Left ventricle myocardium inferior (tissue), 1 donor: ENCODE measurements at regions not wholly inside any gene's neighbourhood (a gene's known extent, or its start where the extent isn't known, plus 50 kb on each side); places are given as distances from the start of the nearest gene placed in this dataset.

Source experiments
- DNase-seq: peaks from one replicate; pipeline ENCODE4 v3.0.0-alpha.2; 2020
- H3K27ac ChIP-seq: fragments of 200-600 bp; replicated peaks from 2 replicates; pipeline ENCODE4 v1.8.0; 2021
- H3K27me3 ChIP-seq: fragments of 200-600 bp; 2 replicates; pipeline ENCODE4 v1.8.0; 2021; ENCODE audit warnings: low read depth
- H3K36me3 ChIP-seq: fragments of 200-600 bp; 2 replicates; pipeline ENCODE4 v1.8.0; 2021
- H3K4me1 ChIP-seq: fragments of 200-600 bp; 2 replicates; pipeline ENCODE4 v1.8.0; 2021
- H3K4me3 ChIP-seq: fragments of 200-600 bp; 2 replicates; pipeline ENCODE4 v1.8.0; 2021; ENCODE audit warnings: mild to moderate bottlenecking, moderate library complexity
- H3K9me3 ChIP-seq: fragments of 200-600 bp; replicated peaks from 2 replicates; pipeline ENCODE4 v1.8.0; 2021
- CTCF ChIP-seq: fragments of 200-600 bp; IDR thresholded peaks from 2 replicates; pipeline ENCODE4 v1.8.0; 2021; ENCODE audit warnings: antibody characterized with exemption, mild to moderate bottlenecking, borderline replicate concordance
- intact Hi-C: fragments of 100-400 bp; cut with micrococcal nuclease; formaldehyde crosslinking; loops from one replicate; pipeline ENCODE4 v1.11.0; 2022
- donor health status: DM: no; HTN: yes; CAD: no; lungs with severe emphysema.

DNA sequence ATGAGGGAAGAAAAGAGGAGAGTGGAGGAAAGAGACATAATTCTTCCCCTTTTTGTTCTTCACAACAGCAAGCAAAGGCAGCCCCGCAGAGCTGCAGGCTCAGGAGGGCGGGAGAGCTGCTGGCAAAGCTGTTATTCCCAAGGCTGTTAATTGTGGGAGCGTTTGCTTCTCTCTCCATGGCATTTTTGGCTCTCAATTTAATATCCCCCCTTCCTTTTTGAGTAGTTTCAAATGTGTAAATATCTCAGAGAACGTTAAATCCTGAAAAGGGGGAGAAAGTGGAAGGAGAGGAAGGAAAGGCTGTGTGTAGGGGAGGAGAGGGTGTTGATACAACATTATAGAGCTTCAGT, 165.7 kb downstream of the NSG2 start:
- H3K4me1 ChIP-seq, result no peaks in the 10 kb centered on the region
- H3K36me3 ChIP-seq, result no peaks in the 10 kb centered on the region
- H3K9me3 ChIP-seq, result no peaks in the 10 kb centered on the region
- H3K4me3 ChIP-seq, result no peak overlapping the region
- intact Hi-C loops, result no loop called here
- peaks cover 90% of the 10 kb centered on the region for H3K27me3 ChIP-seq
- no peak for TF ChIP-seq CTCF
- no peak for DNase-seq
- no peak overlapping the region for H3K27ac ChIP-seq

DNA sequence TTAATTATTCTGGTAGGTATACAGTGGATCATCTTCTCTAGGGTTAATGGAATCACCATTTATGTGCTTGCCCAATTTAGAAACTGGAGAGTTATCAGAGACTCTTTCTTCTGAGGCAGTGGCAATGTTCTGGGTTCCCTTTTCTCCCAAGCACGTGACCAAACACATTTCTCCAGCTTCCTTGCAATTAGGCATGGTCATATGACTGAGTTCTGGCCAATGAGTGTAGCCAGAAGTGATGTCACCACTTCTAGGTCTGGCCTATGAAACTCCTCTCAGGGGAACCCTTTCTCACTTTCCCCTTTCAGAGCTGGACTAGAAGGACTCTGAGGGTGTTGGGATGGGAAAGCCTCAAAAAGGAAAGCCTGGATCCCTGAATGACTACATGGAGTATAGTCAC, 172.0 kb downstream of the NSG2 start:
- intact Hi-C loops, result no loop called here
- no peak for DNase-seq
- Histone ChIP-seq H3K4me3 (no peak overlapping the region), H3K27ac (no peak overlapping the region), H3K9me3 (peaks cover 19% of the 10 kb centered on the region), H3K4me1 (no peaks in the 10 kb centered on the region), H3K36me3 (no peaks in the 10 kb centered on the region), H3K27me3 (peaks cover 43% of the 10 kb centered on the region)
- TF ChIP-seq CTCF, result no peak

DNA sequence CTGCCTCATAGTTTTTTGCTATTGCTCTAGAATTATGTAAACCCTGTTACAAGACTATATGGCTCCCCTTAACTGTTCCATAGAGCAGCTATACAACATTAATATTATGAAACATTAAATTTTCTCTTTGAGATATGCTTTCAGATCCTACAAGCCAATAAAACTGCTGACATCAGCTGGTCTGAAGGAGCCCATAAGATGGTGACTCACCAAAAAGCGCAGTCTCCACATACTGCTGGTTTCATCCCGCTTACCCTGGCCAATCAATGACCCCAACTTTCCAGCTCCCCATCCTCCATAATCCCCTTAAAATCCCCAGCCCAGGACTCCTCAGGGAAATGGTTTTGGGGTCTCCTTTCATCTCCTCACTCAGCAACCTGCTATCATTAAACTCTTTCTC, 172.7 kb downstream of the NSG2 start:
- Histone ChIP-seq H3K36me3 (no peaks in the 10 kb centered on the region), H3K4me1 (no peaks in the 10 kb centered on the region), H3K9me3 (peaks cover 19% of the 10 kb centered on the region), H3K27ac (no peak overlapping the region), H3K4me3 (no peak overlapping the region), H3K27me3 (peaks cover 43% of the 10 kb centered on the region)
- TF ChIP-seq CTCF, result no peak
- DNase-seq, result no peak
- intact Hi-C loops, result no loop called here

DNA sequence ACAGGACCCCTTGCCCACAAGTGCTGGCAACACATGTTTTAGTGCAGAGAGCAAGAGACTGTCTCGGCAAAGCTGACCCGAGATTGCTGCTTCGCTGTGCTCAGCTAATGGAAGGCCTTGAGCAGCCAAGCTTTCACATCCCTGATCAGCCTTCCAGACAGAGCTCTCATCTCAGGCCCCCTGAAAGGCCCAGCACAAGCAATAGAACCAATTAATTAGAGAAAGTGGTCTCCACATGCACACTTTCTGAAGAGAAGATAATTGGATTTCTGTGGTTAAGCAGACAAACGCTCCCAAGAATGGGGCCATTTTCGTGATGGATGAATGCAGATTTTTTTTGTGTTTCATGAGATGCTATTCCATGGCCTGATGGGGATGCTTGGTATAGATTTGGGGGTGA, 174.9 kb downstream of the NSG2 start:
- no peak overlapping the region for H3K4me3 ChIP-seq
- H3K27ac ChIP-seq, result no peak overlapping the region
- H3K27me3 ChIP-seq, result peaks cover 40% of the 10 kb centered on the region
- no peak for TF ChIP-seq CTCF
- intact Hi-C loops, result no loop called here
- no peaks in the 10 kb centered on the region for H3K4me1 ChIP-seq
- no peak for DNase-seq
- no peaks in the 10 kb centered on the region for H3K36me3 ChIP-seq
- H3K9me3 ChIP-seq, result peaks cover 19% of the 10 kb centered on the region

DNA sequence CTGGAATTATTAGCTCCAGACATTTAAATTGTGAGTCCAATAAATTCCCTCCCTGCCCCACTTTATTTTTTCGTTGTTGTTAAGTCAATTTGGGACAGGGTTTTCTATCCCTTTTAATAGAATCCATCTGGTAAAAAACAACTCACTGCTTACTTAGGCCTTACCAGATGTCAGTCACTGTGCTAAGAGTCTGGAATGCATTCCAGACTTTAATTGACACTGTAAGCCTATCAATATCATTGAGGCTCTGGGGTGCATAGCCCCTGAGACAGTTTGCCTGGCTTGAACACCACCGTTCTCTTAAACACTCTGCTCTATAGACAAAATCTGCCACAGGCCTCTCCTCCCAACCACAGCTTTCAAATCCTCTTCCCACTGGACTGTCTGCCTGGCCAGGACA, 175.9 kb downstream of the NSG2 start:
- intact Hi-C loops, result no loop called here
- Histone ChIP-seq H3K4me3 (no peak overlapping the region), H3K27me3 (peaks cover 42% of the 10 kb centered on the region), H3K9me3 (peaks cover 19% of the 10 kb centered on the region), H3K27ac (no peak overlapping the region), H3K4me1 (no peaks in the 10 kb centered on the region), H3K36me3 (no peaks in the 10 kb centered on the region)
- no peak for DNase-seq
- TF ChIP-seq CTCF, result no peak

DNA sequence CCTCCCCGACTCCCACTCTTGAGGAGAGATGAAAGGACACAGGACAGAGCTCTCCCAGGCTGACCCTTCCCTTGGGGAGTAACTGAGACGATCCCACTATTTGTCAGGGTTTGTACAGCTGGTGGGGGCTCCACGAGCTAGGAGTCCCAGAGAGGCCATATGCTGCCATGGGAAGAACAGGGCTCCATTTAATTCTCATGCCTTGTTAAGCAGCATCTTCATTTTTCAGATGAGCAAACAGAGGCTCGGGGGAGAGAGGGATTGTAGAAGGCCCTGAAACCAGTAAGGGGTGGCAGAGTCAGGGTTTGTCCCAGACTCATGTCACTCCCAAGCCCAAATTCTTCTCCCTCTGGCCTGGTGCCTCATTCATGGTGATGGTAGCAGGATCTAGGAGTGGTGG, 176.4 kb downstream of the NSG2 start:
- TF ChIP-seq CTCF, result no peak
- H3K4me3 ChIP-seq, result no peak overlapping the region
- peaks cover 47% of the 10 kb centered on the region for H3K27me3 ChIP-seq
- H3K4me1 ChIP-seq, result no peaks in the 10 kb centered on the region
- peaks cover 19% of the 10 kb centered on the region for H3K9me3 ChIP-seq
- H3K27ac ChIP-seq, result no peak overlapping the region
- H3K36me3 ChIP-seq, result no peaks in the 10 kb centered on the region
- no peak for DNase-seq
- intact Hi-C loops, result no loop called here
